ENCODE measurements at regions not wholly inside any gene's neighbourhood (a gene's known extent, or its start where the extent isn't known, plus 50 kb on each side); places are given as distances from the start of the nearest gene placed in this dataset.

GRCh38 chr1:234989019-234989418 lies 139.6 kb downstream of the TOMM20 start:
- Histone ChIP-seq H3K27ac (peak overlapping the region; percentile 66 to 96), H3K4me3 (no peak overlapping the region)
- no peak for DNase-seq (ENCODE audit: low spot score)
- no peak for TF ChIP-seq CTCF (IDR thresholded peaks at IDR 0.05)

- H3K4me3 ChIP-seq = no peak overlapping the region
Measured at GRCh38 chr1:234988536-234988935, 140.1 kb downstream of the TOMM20 start.

GRCh38 chr1:234988155-234988517 lies 140.5 kb downstream of the TOMM20 start:
- no peak for TF ChIP-seq CTCF (IDR thresholded peaks at IDR 0.05)
- no peak overlapping the region for H3K4me3 ChIP-seq

More at GRCh38 chr1:234988536-234988935, 140.1 kb downstream of the TOMM20 start:
- no peak for DNase-seq (ENCODE audit: low spot score)
- peak overlapping the region; percentile 93 to 96 for H3K27ac ChIP-seq
- no peak for TF ChIP-seq CTCF (IDR thresholded peaks at IDR 0.05)

GRCh38 chr1:234987415-234988154 lies 141.1 kb downstream of the TOMM20 start:
- Histone ChIP-seq H3K27ac (peak overlapping the region; percentile 93 to 96), H3K4me3 (peak overlapping the region; percentile 39)
- DNase-seq (ENCODE audit: low spot score) = peak; percentile 97
- no peak for TF ChIP-seq CTCF (IDR thresholded peaks at IDR 0.05)

More at GRCh38 chr1:234988155-234988517, 140.5 kb downstream of the TOMM20 start:
- H3K27ac ChIP-seq = peak overlapping the region; percentile 93 to 96
- no peak for DNase-seq (ENCODE audit: low spot score)

GRCh38 chr1:234986750-234987414 lies 141.8 kb downstream of the TOMM20 start:
- TF ChIP-seq CTCF (IDR thresholded peaks at IDR 0.05) = no peak
- no peak for DNase-seq (ENCODE audit: low spot score)
- H3K27ac ChIP-seq = peak overlapping the region; percentile 93 to 96
- H3K4me3 ChIP-seq = peak overlapping the region; percentile 39

GRCh38 chr1:234985516-234986294 lies 142.9 kb downstream of the TOMM20 start:
- DNase-seq (ENCODE audit: low spot score) = no peak
- Histone ChIP-seq H3K4me3 (no peak overlapping the region), H3K27ac (peak overlapping the region; percentile 93 to 96)
- no peak for TF ChIP-seq CTCF (IDR thresholded peaks at IDR 0.05)
